ENCODE measurements at regions not wholly inside any gene's neighbourhood (a gene's known extent, or its start where the extent isn't known, plus 50 kb on each side); places are given as distances from the start of the nearest gene placed in this dataset.

GRCh38 chr1:98382586-98382985, 278.9 kb upstream of the SNX7 start:
- no peaks in the 10 kb centered on the region for H3K4me1 ChIP-seq
- H3K27me3 ChIP-seq, result no peaks in the 10 kb centered on the region
- H3K4me3 ChIP-seq, result no peak overlapping the region
- no peaks in the 10 kb centered on the region for H3K36me3 ChIP-seq
- TF ChIP-seq POLR2A (IDR thresholded peaks at IDR 0.05), result no peak
- no peak for TF ChIP-seq CTCF (IDR thresholded peaks at IDR 0.05)
- no peak for TF ChIP-seq POLR2AphosphoS5 (IDR thresholded peaks at IDR 0.05)
- no peak for TF ChIP-seq EP300 (IDR thresholded peaks at IDR 0.05)
- WGBS, 2 donors (ENCODE audit: low coverage in 1 of 2), result 80 to 90% methylated on average over 1 to 2 of the region's 2 CpGs
- no peak for ATAC-seq
- H3K9me3 ChIP-seq, result no peaks in the 10 kb centered on the region
- no peak overlapping the region for H3K27ac ChIP-seq

- H3K4me3 ChIP-seq, result no peak overlapping the region
- H3K36me3 ChIP-seq, result no peaks in the 10 kb centered on the region
- no peak overlapping the region for H3K27ac ChIP-seq
- H3K4me1 ChIP-seq, result no peaks in the 10 kb centered on the region
- TF ChIP-seq CTCF (IDR thresholded peaks at IDR 0.05) (no peak), POLR2A (IDR thresholded peaks at IDR 0.05) (no peak), EP300 (IDR thresholded peaks at IDR 0.05) (no peak), POLR2AphosphoS5 (IDR thresholded peaks at IDR 0.05) (no peak)
- H3K27me3 ChIP-seq, result no peaks in the 10 kb centered on the region
- WGBS, 2 donors (ENCODE audit: low coverage in 1 of 2), result 86 to 94% methylated on average over 2 of the region's 2 CpGs
- no peak for ATAC-seq
- H3K9me3 ChIP-seq, result no peaks in the 10 kb centered on the region
These were observed 287.4 kb upstream of the SNX7 start for GRCh38 chr1:98374098-98374497.

- no peak for TF ChIP-seq POLR2A (IDR thresholded peaks at IDR 0.05)
- TF ChIP-seq CTCF (IDR thresholded peaks at IDR 0.05), result no peak
- TF ChIP-seq EP300 (IDR thresholded peaks at IDR 0.05), result no peak
- no peak for TF ChIP-seq POLR2AphosphoS5 (IDR thresholded peaks at IDR 0.05)
- Histone ChIP-seq H3K9me3 (no peaks in the 10 kb centered on the region), H3K4me3 (no peak overlapping the region), H3K4me1 (no peaks in the 10 kb centered on the region), H3K36me3 (no peaks in the 10 kb centered on the region), H3K27ac (no peak overlapping the region), H3K27me3 (no peaks in the 10 kb centered on the region)
- ATAC-seq, result no peak
- WGBS, 2 donors (ENCODE audit: low coverage in 1 of 2), result 78 to 88% methylated on average over 2 of the region's 2 CpGs
These were observed 288.5 kb upstream of the SNX7 start for GRCh38 chr1:98373056-98373455.

GRCh38 chr1:98371764-98372163, 289.8 kb upstream of the SNX7 start:
- Histone ChIP-seq H3K27me3 (no peaks in the 10 kb centered on the region), H3K4me1 (no peaks in the 10 kb centered on the region), H3K9me3 (no peaks in the 10 kb centered on the region), H3K36me3 (no peaks in the 10 kb centered on the region), H3K4me3 (no peak overlapping the region), H3K27ac (no peak overlapping the region)
- ATAC-seq, result no peak
- TF ChIP-seq CTCF (IDR thresholded peaks at IDR 0.05) (no peak), EP300 (IDR thresholded peaks at IDR 0.05) (no peak), POLR2AphosphoS5 (IDR thresholded peaks at IDR 0.05) (no peak)

- no peak for ATAC-seq
- Histone ChIP-seq H3K9me3 (no peaks in the 10 kb centered on the region), H3K4me3 (no peak overlapping the region), H3K36me3 (no peaks in the 10 kb centered on the region), H3K27ac (no peak overlapping the region), H3K27me3 (no peaks in the 10 kb centered on the region), H3K4me1 (no peaks in the 10 kb centered on the region)
- TF ChIP-seq EP300 (IDR thresholded peaks at IDR 0.05), result no peak
- 71 to 91% methylated on average over 1 of the region's 1 CpG for WGBS, 2 donors (ENCODE audit: low coverage in 1 of 2)
These were observed 292.1 kb upstream of the SNX7 start for GRCh38 chr1:98369463-98369862.

- no peak for TF ChIP-seq CTCF (IDR thresholded peaks at IDR 0.05)
- no peak for TF ChIP-seq POLR2A (IDR thresholded peaks at IDR 0.05)
- TF ChIP-seq POLR2AphosphoS5 (IDR thresholded peaks at IDR 0.05), result no peak
- TF ChIP-seq EP300 (IDR thresholded peaks at IDR 0.05), result no peak
- no peaks in the 10 kb centered on the region for H3K9me3 ChIP-seq
- no peak overlapping the region for H3K27ac ChIP-seq
- H3K36me3 ChIP-seq, result no peaks in the 10 kb centered on the region
- no peaks in the 10 kb centered on the region for H3K4me1 ChIP-seq
- no peak for ATAC-seq
- no peak overlapping the region for H3K4me3 ChIP-seq
- WGBS, 2 donors (ENCODE audit: low coverage in 1 of 2), result 33 to 75% methylated on average over 1 to 3 of the region's 3 CpGs
- H3K27me3 ChIP-seq, result no peaks in the 10 kb centered on the region
These were observed 292.5 kb upstream of the SNX7 start for GRCh38 chr1:98368995-98369394.
